HG03108 (cell line): ENCODE measurements at regions not wholly inside any gene's neighbourhood (a gene's known extent, or its start where the extent isn't known, plus 50 kb on each side); places are given as distances from the start of the nearest gene placed in this dataset.
"Not testable (repeated sequence)": the region's sequence is repeated elsewhere in the genome, so short reads cannot be mapped to it uniquely, and the experiment has no call there.

Experiments
- ATAC-seq: cut with Tn5 transposase; IDR thresholded peaks from one replicate; pipeline ENCODE4 v1.9.1; 2021; ENCODE audit warnings: moderate library complexity; ENCODE audit not compliant: unreplicated experiment

GRCh38 chr14:30158299-30158698, 230.7 kb upstream of the PRKD1 start:
- ATAC-seq, result no peak

- ATAC-seq, result no peak
Measured at GRCh38 chr14:30159374-30159773, 231.7 kb upstream of the PRKD1 start.

GRCh38 chr14:30160608-30161007, 233.0 kb upstream of the PRKD1 start:
- ATAC-seq, result no peak

GRCh38 chr14:30162066-30162465, 234.4 kb upstream of the PRKD1 start:
- no peak for ATAC-seq

- ATAC-seq, result no peak
Measured at GRCh38 chr14:30165255-30165654, 237.6 kb upstream of the PRKD1 start.

GRCh38 chr14:30177781-30178180, 250.1 kb upstream of the PRKD1 start:
- no peak for ATAC-seq

GRCh38 chr14:30179381-30180130, 251.9 kb upstream of the PRKD1 start:
- no peak for ATAC-seq

GRCh38 chr14:30180219-30180618, 252.6 kb upstream of the PRKD1 start:
- ATAC-seq, result no peak

GRCh38 chr14:30185832-30186231, 258.2 kb upstream of the PRKD1 start:
- ATAC-seq, result no peak

- no peak for ATAC-seq
Measured at GRCh38 chr14:30191639-30192279, 264.1 kb upstream of the PRKD1 start.

- no peak for ATAC-seq
Measured at GRCh38 chr14:30193101-30193500, 265.5 kb upstream of the PRKD1 start.

GRCh38 chr14:30193845-30194501, 266.3 kb upstream of the PRKD1 start:
- no peak for ATAC-seq

GRCh38 chr14:30194741-30195148, 267.1 kb upstream of the PRKD1 start:
- ATAC-seq, result no peak

GRCh38 chr14:30195941-30196340, 268.3 kb upstream of the PRKD1 start:
- ATAC-seq, result no peak

- ATAC-seq, result no peak
Measured at GRCh38 chr14:30196861-30197260, 269.2 kb upstream of the PRKD1 start.

GRCh38 chr14:30198720-30199119, 271.1 kb upstream of the PRKD1 start:
- not testable (repeated sequence) for ATAC-seq

- ATAC-seq, result no peak
Measured at GRCh38 chr14:30204431-30204980, 276.9 kb upstream of the PRKD1 start.

- ATAC-seq, result no peak
Measured at GRCh38 chr14:30209136-30209535, 281.5 kb upstream of the PRKD1 start.

GRCh38 chr14:30210630-30211029, 283.0 kb upstream of the PRKD1 start:
- ATAC-seq, result no peak

GRCh38 chr14:30211326-30211725, 283.7 kb upstream of the PRKD1 start:
- no peak for ATAC-seq

GRCh38 chr14:30214014-30214413, 286.4 kb upstream of the PRKD1 start:
- no peak for ATAC-seq
